AG09319 (cell line): ENCODE measurements at regions not wholly inside any gene's neighbourhood (a gene's known extent, or its start where the extent isn't known, plus 50 kb on each side); places are given as distances from the start of the nearest gene placed in this dataset.

Experiments
- DNase-seq: peaks from one replicate; pipeline ENCODE4 v3.0.0-alpha.2; 2010; ENCODE audit warnings: low read depth; ENCODE audit errors: extremely low read depth
- CTCF ChIP-seq: IDR thresholded peaks from 2 replicates; pipeline ENCODE4 v1.5.1; 2011; ENCODE audit warnings: low read depth, mild to moderate bottlenecking, inconsistent platforms, low read length, moderate library complexity

DNA sequence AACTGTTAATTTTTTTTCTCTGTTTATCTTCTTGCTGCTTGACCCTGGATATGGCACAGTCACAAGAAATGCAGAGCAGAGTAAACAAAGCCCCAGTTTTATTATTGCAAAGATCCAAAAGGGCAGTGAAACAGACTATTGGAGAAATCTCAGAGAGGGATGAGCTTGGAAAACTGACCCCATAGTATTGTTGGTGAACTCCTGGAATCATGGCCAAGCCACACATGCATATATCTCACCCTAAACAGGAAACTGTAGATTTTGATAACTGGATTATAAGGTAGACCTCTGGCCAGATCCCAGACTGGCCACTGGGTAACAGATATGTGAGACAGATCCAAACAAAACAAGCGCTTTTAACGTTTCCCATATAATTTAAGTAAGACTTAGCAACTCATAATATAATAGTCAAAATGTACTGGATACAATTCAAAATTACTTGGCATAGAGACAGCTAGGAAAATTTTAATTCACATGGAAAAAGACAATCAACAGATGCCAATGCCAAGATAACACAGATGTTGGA lies 263.5 kb upstream of the SEMA6A start:
- no peak for TF ChIP-seq CTCF
- no peak for DNase-seq

DNA sequence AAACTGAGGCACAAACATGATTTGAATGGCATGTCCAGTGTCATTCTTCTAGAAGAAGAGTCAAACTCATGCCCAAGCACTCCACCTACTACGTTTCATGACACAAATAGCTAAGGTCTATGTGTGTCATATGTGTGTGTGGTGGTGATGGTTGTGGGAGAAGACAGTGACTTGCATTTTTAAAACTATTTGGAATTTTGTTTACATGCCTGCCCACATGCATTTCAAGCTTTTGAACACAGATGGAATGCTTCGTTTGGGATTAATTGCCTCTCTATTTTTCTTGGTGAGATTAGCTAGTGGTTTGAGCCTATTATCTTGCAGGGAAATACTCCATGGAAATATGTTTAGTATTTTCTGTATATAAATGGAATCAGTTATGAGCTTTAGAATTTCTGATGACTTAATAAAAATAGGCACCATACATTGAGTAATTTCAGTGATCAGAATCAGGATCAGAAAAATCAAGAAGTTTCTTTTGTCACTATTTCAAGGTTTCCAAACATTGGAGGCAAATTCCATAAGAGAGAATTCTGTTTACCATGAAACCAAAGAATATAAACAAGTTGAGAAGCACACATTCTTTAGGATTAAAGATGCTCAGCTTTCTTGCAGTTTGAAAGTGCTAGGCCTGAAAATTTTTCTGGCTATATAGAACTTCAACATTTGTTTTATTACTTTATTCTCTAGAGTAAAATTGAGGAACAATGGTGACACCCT lies 260.3 kb upstream of the SEMA6A start:
- no peak for TF ChIP-seq CTCF
- DNase-seq, result no peak

- no peak for TF ChIP-seq CTCF
- no peak for DNase-seq
These were observed 255.5 kb upstream of the SEMA6A start for GRCh38 chr5:116830079-116830478.

- TF ChIP-seq CTCF, result no peak
- DNase-seq, result no peak
These were observed 252.5 kb upstream of the SEMA6A start for GRCh38 chr5:116827078-116827477.

DNA sequence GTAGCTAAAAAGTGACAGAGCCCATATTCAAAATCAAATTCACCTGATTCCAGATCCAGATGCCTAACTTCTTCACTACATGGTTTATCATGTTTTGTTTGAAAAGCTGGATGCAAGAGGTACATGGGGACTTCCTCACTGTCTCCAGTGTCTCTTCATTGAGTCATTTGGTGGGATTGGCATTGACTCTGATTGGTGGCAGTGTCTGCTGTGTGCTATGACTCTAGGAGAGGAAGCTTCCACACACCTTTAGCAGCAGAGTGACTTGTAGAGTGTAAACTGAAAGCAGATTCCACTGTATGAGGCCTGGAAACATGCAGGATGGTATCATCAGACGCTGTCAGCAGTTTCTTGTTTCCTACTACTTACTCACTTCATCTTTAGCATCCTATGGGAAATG lies 250.9 kb upstream of the SEMA6A start:
- TF ChIP-seq CTCF, result no peak

GRCh38 chr5:116824751-116825438 lies 250.3 kb upstream of the SEMA6A start:
- no peak for DNase-seq
- TF ChIP-seq CTCF, result no peak

More for the DNA sequence above, 250.9 kb upstream of the SEMA6A start:
- no peak for DNase-seq

- no peak for TF ChIP-seq CTCF
- DNase-seq, result no peak
These were observed 240.2 kb upstream of the SEMA6A start for GRCh38 chr5:116814626-116815385.
